H9 (cell line): ENCODE measurements at regions not wholly inside any gene's neighbourhood (a gene's known extent, or its start where the extent isn't known, plus 50 kb on each side); places are given as distances from the start of the nearest gene placed in this dataset.

ENCODE experiments used
- DNase-seq: peaks from one replicate; pipeline ENCODE4 v3.0.0-alpha.2; 2017
- H2AFZ ChIP-seq: one replicate; pipeline ENCODE4 v1.6.1; 2013; ENCODE audit warnings: mild to moderate bottlenecking, low read length, control low read depth, moderate library complexity
- H2AK5ac ChIP-seq: 2 replicates; pipeline ENCODE4 v1.6.1; 2013; ENCODE audit warnings: low read length, control low read depth, mixed read lengths; ENCODE audit not compliant: insufficient read length
- H2BK120ac ChIP-seq: one replicate; pipeline ENCODE4 v1.6.1; 2013; ENCODE audit warnings: low read depth, mild to moderate bottlenecking, low read length, control low read depth, inconsistent platforms; ENCODE audit not compliant: poor library complexity, severe bottlenecking
- H2BK12ac ChIP-seq: 2 replicates; pipeline ENCODE4 v1.6.1; 2013; ENCODE audit warnings: low read length, control low read depth, mixed read lengths, low read depth; ENCODE audit not compliant: insufficient read length
- H2BK15ac ChIP-seq: 2 replicates; pipeline ENCODE4 v1.6.1; 2013; ENCODE audit warnings: low read depth, low read length, control low read depth
- H2BK20ac ChIP-seq: one replicate; pipeline ENCODE4 v1.6.1; 2013; ENCODE audit warnings: low read depth, mild to moderate bottlenecking, low read length, control low read depth, inconsistent platforms; ENCODE audit not compliant: poor library complexity, severe bottlenecking
- H2BK5ac ChIP-seq: 2 replicates; pipeline ENCODE4 v1.6.1; 2013; ENCODE audit warnings: low read length, control low read depth, mixed read lengths; ENCODE audit not compliant: insufficient read length
- H3K14ac ChIP-seq: 2 replicates; pipeline ENCODE4 v1.6.1; 2013; ENCODE audit warnings: low read length, control low read depth; ENCODE audit not compliant: insufficient read depth
- H3K18ac ChIP-seq: 2 replicates; pipeline ENCODE4 v1.6.1; 2013; ENCODE audit warnings: low read depth, mild to moderate bottlenecking, mixed read lengths, low read length, control low read depth; ENCODE audit not compliant: insufficient read length
- H3K23ac ChIP-seq: 2 replicates; pipeline ENCODE4 v1.6.1; 2013; ENCODE audit warnings: low read length, control low read depth, mixed read lengths, low read depth; ENCODE audit not compliant: insufficient read length
- H3K23me2 ChIP-seq: 2 replicates; pipeline ENCODE4 v1.6.1; 2013; ENCODE audit warnings: low read depth, mild to moderate bottlenecking, mixed read lengths, low read length, control low read depth; ENCODE audit not compliant: insufficient read length, poor library complexity, severe bottlenecking
- H3K27ac ChIP-seq: 2 replicates; pipeline ENCODE4 v1.5.1; 2013; ENCODE audit warnings: low read length, control low read depth, mixed read lengths, low read depth; ENCODE audit not compliant: insufficient read length
- H3K27me3 ChIP-seq: 2 replicates; pipeline ENCODE4 v1.6.1; 2013; ENCODE audit warnings: low read length, control low read depth, inconsistent platforms; ENCODE audit not compliant: insufficient read depth
- H3K4ac ChIP-seq: 2 replicates; pipeline ENCODE4 v1.6.1; 2013; ENCODE audit warnings: low read depth, mild to moderate bottlenecking, control low read depth, inconsistent platforms, low read length, moderate library complexity
- H3K4me1 ChIP-seq: 2 replicates; pipeline ENCODE4 v1.6.1; 2013; ENCODE audit warnings: low read length, control low read depth, inconsistent platforms; ENCODE audit not compliant: insufficient read depth
- H3K4me2 ChIP-seq: 2 replicates; pipeline ENCODE4 v1.6.1; 2013; ENCODE audit warnings: low read length, control low read depth, mixed read lengths; ENCODE audit not compliant: insufficient read length, insufficient read depth
- H3K56ac ChIP-seq: 2 replicates; pipeline ENCODE4 v1.6.1; 2013; ENCODE audit warnings: low read depth, mild to moderate bottlenecking, mixed read lengths, low read length, control low read depth; ENCODE audit not compliant: insufficient read length
- H3K79me1 ChIP-seq: 2 replicates; pipeline ENCODE4 v1.6.1; 2013; ENCODE audit warnings: low read depth, mild to moderate bottlenecking, moderate library complexity, low read length, control low read depth, inconsistent platforms; ENCODE audit not compliant: insufficient read depth, poor library complexity, severe bottlenecking
- H3K79me2 ChIP-seq: 2 replicates; pipeline ENCODE4 v1.6.1; 2013; ENCODE audit warnings: low read length, control low read depth, inconsistent platforms; ENCODE audit not compliant: insufficient read depth
- H3K9ac ChIP-seq: 2 replicates; pipeline ENCODE4 v1.6.1; 2013; ENCODE audit warnings: low read length, control low read depth, mixed read lengths; ENCODE audit not compliant: insufficient read length; ENCODE audit errors: extremely low read depth
- H3K9me3 ChIP-seq: one replicate; pipeline ENCODE4 v1.6.1; 2013; ENCODE audit warnings: low read depth, low read length, inconsistent platforms; ENCODE audit not compliant: control insufficient read depth
- H3T11ph ChIP-seq: one replicate; pipeline ENCODE4 v1.6.1; 2013; ENCODE audit warnings: mild to moderate bottlenecking, low read length, control low read depth, inconsistent platforms
- H4K20me1 ChIP-seq: one replicate; pipeline ENCODE4 v1.6.1; 2013; ENCODE audit not compliant: control insufficient read depth, insufficient read length, insufficient read depth
- H4K5ac ChIP-seq: 2 replicates; pipeline ENCODE4 v1.6.1; 2013; ENCODE audit warnings: low read depth, mild to moderate bottlenecking, mixed read lengths, low read length, control low read depth; ENCODE audit not compliant: insufficient read length
- H4K8ac ChIP-seq: replicated peaks from 2 replicates; pipeline ENCODE4 v1.6.1; 2013; ENCODE audit warnings: low read length, control low read depth, mixed read lengths, low read depth; ENCODE audit not compliant: insufficient read length
- H4K91ac ChIP-seq: 2 replicates; pipeline ENCODE4 v1.6.1; 2013; ENCODE audit warnings: low read depth, mild to moderate bottlenecking, moderate library complexity, mixed read lengths, low read length, control low read depth; ENCODE audit not compliant: insufficient read length
- H3K27ac Mint-ChIP-seq, 3 experiments: 2 replicates in 2 of 3; 3 replicates in 1 of 3; pipeline ENCODE4 v1.8.0; 2020 to 2021; ENCODE audit warnings: mixed read lengths in 3 of 3, mild to moderate bottlenecking in 1 of 3, moderate library complexity in 1 of 3
- H3K27me3 Mint-ChIP-seq: 2 replicates; pipeline ENCODE4 v1.8.0; 2021; ENCODE audit warnings: low read depth, mild to moderate bottlenecking, moderate library complexity, mixed read lengths
- H3K36me3 Mint-ChIP-seq, 3 experiments: 2 replicates in 2 of 3; 3 replicates in 1 of 3; pipeline ENCODE4 v1.8.0; 2020 to 2021; ENCODE audit warnings: low read depth in 3 of 3, mixed read lengths in 3 of 3; ENCODE audit not compliant: insufficient read depth in 1 of 3
- H3K4me1 Mint-ChIP-seq, 2 experiments: 2 replicates each; pipeline ENCODE4 v1.8.0; 2020; ENCODE audit warnings: mixed read lengths in 2 of 2
- H3K4me3 Mint-ChIP-seq, 2 experiments: 2 replicates in 1 of 2; 3 replicates in 1 of 2; pipeline ENCODE4 v1.8.0; 2020 to 2021; ENCODE audit warnings: mild to moderate bottlenecking in 2 of 2, mixed read lengths in 2 of 2, moderate library complexity in 1 of 2
- H3K9me3 Mint-ChIP-seq, 2 experiments: 2 replicates in 1 of 2; 3 replicates in 1 of 2; pipeline ENCODE4 v1.8.0; 2020; ENCODE audit warnings: mild to moderate bottlenecking in 2 of 2, mixed read lengths in 2 of 2, moderate library complexity in 1 of 2
- WGBS: extraction: QIAGEN DNeasy Blood & Tissue Kit; methylation state at CpG from one replicate; pipeline ENCODE4 v1.1.7; 2013; ENCODE audit warnings: missing lambda C conversion rate, low lambda C conversion rate, mixed read lengths; ENCODE audit not compliant: insufficient read length; ENCODE audit errors: extremely low coverage; 5-methylcytosine and 5-hydroxymethylcytosine counted together
- TF ChIP-seq, protein P1 (sequence below): fragments of 200-600 bp; sonication (generic); conservative IDR thresholded peaks from 3 replicates; pipeline ENCODE4 v1.8.0; 2021; ENCODE audit warnings: antibody characterized with exemption, mild to moderate bottlenecking

DNA sequence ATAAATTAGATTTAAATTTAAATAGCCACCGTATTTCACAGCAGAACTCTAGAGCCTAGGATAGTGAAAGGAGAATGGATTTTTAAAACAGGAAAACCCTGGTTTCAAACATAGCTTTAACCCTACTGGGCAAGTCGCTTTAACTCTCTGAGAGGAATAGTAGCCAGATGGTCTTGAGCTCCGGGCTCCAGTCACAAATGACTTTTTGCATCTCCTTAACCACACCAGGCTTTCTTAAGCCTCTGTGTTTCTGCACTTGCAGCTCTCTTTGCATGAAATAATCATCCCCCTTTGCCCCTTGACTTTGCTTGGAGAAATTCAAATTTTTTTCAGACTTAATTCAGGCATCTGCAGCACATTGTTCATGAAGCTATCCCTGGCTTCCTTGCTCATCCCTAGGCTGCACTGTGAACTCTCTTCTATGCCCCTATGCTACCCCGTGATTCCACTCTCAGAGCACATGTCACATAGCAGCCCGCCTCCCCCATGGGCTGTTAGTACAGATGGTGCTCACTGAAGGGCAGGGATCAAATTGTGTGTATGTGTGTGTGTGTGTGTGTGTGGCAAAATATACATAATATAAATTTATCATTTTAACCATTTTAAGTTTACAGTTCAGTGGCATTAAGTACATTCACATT lies 68.8 kb upstream of the DAB1 start:
- Histone ChIP-seq H4K5ac (no peak overlapping the region), H2BK120ac (no peak overlapping the region), H2AFZ (no peak overlapping the region), H3K4me1 (no peaks in the 10 kb centered on the region), H3K27ac (no peak overlapping the region), H4K8ac (no peak overlapping the region), H4K20me1 (no peaks in the 10 kb centered on the region), H3K4me2 (no peak overlapping the region), H3T11ph (no peak overlapping the region), H3K56ac (no peak overlapping the region), H3K27me3 (no peaks in the 10 kb centered on the region), H3K23ac (no peak overlapping the region), H2BK5ac (no peak overlapping the region), H3K23me2 (no peaks in the 10 kb centered on the region), H3K79me1 (no peaks in the 10 kb centered on the region), H3K4ac (no peak overlapping the region), H3K18ac (no peak overlapping the region), H2BK15ac (no peak overlapping the region), H3K79me2 (no peaks in the 10 kb centered on the region), H4K91ac (no peak overlapping the region), H2AK5ac (no peak overlapping the region), H2BK12ac (no peak overlapping the region), H2BK20ac (no peak overlapping the region), H3K14ac (no peak overlapping the region), H3K9me3 (no peaks in the 10 kb centered on the region), H3K9ac (no peak overlapping the region)
- H3K4me1 Mint-ChIP-seq: peaks cover 8 to 9% of the 10 kb centered on the region in 2 experiments; a peak in 3 of 4 replicates
- H3K27ac Mint-ChIP-seq: peak overlapping the region in 1 of 3 experiments; percentile 18; a peak in 1 of 7 replicates
- no peak for DNase-seq
- no peaks in the 10 kb centered on the region for H3K36me3 Mint-ChIP-seq
- no peaks in the 10 kb centered on the region for H3K9me3 Mint-ChIP-seq
- H3K4me3 Mint-ChIP-seq: no peak overlapping the region
- no peaks in the 10 kb centered on the region for H3K27me3 Mint-ChIP-seq
- WGBS: no CpG with 5 or more reads among the region's 5 CpGs
- TF ChIP-seq, protein P1, sequence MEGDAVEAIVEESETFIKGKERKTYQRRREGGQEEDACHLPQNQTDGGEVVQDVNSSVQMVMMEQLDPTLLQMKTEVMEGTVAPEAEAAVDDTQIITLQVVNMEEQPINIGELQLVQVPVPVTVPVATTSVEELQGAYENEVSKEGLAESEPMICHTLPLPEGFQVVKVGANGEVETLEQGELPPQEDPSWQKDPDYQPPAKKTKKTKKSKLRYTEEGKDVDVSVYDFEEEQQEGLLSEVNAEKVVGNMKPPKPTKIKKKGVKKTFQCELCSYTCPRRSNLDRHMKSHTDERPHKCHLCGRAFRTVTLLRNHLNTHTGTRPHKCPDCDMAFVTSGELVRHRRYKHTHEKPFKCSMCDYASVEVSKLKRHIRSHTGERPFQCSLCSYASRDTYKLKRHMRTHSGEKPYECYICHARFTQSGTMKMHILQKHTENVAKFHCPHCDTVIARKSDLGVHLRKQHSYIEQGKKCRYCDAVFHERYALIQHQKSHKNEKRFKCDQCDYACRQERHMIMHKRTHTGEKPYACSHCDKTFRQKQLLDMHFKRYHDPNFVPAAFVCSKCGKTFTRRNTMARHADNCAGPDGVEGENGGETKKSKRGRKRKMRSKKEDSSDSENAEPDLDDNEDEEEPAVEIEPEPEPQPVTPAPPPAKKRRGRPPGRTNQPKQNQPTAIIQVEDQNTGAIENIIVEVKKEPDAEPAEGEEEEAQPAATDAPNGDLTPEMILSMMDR: no peak
